HG03520 (cell line): ENCODE measurements at regions not wholly inside any gene's neighbourhood (a gene's known extent, or its start where the extent isn't known, plus 50 kb on each side); places are given as distances from the start of the nearest gene placed in this dataset.
"Not testable (repeated sequence)": the region's sequence is repeated elsewhere in the genome, so short reads cannot be mapped to it uniquely, and the experiment has no call there.

Experiments used
- ATAC-seq: cut with Tn5 transposase; IDR thresholded peaks from one replicate; pipeline ENCODE4 v1.9.1; 2021; ENCODE audit warnings: mild to moderate bottlenecking, moderate library complexity; ENCODE audit not compliant: unreplicated experiment

DNA sequence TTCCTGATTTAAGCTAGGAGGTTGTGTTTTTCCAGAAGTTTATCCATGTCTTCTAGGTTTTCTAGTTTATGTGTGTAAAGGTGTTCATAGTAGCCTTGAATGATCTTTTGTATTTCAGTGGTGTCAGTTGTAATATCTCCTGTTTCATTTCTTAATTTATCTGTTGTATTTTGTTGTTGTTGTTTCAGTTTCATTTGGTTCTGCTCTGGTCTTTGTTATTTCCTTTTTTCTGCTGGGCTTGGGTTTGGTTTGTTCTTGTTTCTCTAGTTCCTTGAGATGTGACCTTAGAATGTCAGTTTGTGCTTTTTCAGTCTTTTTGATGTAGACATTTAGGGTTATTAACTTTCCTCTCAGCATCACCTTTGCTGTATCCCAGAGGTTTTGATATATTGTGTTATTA is 62.8 kb downstream of the SCP2D1 start:
- not testable (repeated sequence) for ATAC-seq

DNA sequence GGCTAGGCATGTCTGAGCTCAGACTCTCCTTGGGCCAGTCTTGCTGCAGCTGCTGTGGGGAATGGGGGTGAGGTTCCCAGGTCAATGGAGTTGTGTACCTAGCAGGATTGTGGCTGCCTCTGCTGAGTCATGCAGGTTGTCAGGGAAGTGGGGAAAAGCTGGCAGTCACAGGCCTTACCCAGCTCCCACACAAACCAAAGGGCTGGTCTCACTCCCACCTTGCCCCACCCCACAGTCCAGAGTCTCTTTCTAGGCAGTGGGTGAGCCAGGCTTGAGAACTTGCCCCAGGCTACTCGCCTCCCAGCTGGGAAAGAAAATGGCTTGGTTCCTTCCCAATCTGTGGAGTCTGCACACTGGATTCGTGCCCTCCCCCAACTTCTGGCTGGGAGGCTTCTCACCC is 65.7 kb downstream of the SCP2D1 start:
- ATAC-seq: no peak

DNA sequence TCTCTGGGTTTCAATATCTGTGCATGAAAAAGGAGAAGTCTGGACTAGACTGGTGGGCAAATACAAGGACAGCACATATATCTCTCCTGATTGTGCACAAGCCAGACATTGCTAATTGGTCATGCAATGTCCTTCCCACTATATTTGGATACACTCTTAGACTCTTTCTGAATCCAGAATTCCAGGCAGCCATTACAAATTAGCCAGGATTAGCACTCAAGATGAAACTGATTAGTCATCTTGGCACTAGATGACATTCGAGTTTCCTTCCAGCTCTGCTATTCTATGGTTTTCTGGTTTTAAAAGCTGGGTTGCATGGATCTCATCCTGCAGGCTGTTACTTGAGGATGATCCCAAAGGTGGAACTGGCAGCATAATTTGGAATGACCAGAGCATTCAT is 73.2 kb downstream of the SCP2D1 start:
- no peak for ATAC-seq

DNA sequence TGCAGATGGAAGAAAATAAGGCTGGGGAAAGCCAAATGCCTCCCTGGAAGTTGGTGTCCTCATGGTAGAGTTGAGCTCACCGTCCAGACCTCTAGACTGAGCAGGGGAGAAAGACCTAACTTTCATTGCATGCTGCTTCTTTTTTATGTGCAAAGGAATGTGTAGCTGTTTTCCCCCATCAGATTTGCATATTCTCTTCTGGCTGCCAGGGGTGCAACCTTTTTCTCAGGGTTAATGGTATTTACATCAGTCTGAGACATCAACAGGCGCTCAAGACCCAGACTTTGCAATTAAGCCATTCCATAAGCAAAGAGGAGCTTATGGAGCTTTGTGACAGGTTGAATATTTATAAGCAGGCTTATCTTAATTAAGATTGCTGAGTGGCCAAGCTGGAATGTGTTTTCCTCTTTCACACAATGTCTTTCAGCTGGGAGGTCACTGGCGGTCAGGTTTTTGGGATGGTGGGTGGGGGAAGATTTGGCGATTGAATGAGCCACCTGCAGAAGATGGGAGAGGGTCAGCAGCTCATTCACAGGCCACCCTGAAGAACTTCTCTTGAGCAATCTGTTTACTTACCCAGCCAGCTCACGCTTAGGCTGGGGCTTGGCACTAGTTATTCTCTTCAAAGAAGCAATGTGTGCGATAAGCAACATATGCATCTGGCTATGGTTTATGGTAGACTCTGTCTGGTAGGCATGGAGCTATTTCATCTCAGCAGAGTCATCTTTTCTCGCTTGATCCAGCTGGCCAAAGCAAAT is 88.6 kb downstream of the SCP2D1 start:
- no peak for ATAC-seq

DNA sequence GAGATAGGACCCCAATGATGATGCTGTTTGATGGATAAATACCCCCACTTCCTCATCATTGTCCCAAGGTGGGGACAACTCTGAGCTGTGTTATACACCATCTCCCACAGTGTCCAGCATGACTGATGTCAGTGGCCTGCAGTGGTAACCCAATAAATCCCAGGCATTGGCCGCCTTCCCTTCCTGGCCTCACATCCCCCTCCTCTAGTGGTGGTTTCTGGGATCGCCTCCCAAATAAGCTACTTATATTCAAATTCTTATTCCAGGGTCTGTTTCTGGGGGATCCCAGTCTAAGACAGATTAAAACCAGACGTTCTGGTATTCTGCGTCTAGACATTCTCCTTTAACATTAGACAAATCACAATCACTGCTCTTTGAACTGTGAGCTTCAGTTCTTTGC is 90.6 kb downstream of the SCP2D1 start:
- no peak for ATAC-seq

DNA sequence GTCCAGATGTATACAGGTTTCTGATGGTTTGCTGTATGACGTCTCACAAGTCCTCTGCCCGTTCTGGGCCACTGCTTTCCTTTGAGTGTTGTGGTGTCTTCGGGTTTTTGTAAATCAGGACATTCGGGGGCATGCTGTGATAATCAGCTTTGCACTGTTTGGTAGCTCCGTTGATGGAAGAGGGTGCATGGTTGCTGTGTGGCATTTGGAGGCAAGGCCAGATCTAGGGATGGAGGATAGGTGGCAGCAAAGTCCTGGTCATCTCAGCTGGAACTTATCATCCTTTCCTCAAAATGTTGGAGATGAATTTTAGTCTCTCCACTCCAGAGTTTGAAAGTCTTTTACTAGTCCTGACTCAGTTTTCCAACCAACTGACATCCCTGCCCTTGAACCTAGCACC is 91.0 kb downstream of the SCP2D1 start:
- ATAC-seq: no peak

DNA sequence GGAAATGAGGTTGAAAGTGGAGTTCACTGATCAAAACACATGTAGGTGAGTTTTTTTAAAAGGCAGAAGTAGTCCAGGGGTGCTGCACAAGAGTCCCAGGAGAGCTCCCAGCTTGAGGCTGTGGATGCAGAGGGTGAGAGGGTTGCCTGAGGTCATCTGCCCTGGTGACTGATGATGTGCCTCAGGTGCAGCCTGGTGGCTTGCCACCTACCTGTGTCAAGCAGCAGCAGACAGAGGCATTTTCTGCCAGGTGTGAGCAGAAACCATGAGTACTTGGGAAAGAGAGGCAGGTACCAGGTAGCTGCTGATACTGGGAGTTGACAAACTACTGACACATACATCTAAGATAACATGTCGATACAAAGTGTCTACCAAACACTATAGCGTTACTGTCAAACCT is 92.5 kb downstream of the SCP2D1 start:
- ATAC-seq: no peak

DNA sequence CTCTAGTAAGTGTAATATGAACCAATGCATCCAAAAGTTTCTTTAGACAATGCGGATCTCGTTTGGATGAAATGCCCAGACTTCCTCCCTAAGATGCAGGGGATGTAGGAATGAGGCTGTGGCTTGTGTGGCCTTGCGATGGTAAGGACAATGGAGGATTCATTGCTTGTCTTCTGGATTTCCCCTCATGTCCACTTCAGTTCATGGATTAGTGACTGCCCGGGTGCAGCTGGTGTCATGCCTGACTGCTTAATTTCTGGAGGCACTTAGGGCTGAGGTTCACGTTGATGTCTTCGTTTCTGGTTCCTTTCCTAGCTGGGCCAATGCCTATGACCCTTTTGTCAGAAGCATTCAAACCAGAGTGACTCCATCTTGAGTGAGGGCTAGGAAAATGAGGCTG is 93.8 kb downstream of the SCP2D1 start:
- no peak for ATAC-seq

DNA sequence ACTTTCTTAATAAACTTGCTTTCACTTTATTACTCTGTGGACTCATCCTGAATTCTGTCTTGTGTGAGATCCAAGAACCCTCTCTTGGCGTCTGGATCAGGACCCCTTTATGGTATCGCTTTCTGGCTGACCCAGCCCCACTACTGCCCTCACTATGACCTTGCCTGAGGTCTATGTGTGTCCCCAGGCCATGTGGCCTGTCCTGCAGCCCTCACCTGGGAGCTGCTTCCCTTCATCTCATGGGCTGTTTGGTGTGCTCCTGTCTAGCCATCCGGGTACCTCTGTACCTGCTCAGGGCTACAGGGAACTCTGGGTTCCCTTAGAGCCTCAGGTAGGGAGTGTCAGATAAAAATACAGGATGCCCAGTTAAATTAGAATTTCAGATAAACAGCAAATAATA is 94.5 kb downstream of the SCP2D1 start:
- ATAC-seq: no peak

DNA sequence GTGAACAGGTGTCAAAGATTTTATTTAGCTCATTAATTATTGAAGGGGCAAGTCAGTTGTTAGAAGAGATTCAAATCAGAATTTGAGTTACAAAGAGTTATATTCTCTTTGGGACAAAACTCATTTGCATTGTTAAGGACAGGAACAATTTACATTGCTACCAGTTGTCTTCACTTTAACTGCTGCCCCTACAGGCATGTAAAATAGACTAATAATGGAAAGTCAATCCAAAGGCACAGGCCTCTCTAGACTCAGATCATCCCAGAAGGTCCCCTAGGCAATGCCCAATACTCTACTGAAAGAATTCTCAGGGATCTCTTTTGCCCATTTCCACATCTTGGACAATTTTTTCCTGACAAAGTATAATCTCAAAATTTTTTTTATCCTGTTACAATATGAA is 95.7 kb downstream of the SCP2D1 start:
- ATAC-seq: no peak

DNA sequence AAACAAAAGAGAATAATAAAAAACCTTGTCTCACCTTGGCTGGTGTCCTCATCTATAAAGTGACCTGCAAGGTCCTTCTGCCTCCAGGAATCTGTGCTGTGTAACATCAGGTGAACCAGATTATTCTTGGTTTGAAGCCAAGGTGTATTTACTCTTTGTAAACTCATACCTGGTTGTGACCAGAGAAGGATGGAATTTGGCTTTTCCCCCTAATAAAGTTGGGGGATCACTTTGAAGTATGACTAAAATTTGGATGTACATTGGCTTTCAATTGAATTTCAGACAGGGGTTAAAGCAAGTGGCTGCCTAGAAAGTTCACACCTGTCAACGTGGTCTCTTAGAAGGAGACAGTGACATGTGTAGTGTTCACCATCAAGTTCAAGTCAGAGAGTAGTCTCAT is 100.1 kb downstream of the SCP2D1 start:
- no peak for ATAC-seq

DNA sequence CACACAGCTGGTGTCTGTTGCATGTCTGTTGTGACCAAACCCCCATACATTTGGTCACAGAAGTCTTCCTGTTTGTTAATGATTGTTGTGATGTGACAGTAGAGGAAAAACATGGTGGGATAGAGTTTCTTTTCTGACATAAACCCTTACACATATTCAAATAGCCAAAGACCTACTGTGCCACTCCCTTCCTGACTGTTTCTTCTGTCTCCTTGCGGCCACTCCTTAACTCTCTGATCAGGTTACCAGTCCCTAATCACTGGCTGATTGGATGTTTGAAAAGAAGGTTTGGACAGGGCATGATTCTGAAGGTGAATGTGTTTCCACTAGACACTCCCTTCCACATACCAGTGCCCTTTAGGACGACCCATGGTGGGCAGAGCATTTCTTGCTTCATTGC is 101.2 kb downstream of the SCP2D1 start:
- ATAC-seq: no peak

DNA sequence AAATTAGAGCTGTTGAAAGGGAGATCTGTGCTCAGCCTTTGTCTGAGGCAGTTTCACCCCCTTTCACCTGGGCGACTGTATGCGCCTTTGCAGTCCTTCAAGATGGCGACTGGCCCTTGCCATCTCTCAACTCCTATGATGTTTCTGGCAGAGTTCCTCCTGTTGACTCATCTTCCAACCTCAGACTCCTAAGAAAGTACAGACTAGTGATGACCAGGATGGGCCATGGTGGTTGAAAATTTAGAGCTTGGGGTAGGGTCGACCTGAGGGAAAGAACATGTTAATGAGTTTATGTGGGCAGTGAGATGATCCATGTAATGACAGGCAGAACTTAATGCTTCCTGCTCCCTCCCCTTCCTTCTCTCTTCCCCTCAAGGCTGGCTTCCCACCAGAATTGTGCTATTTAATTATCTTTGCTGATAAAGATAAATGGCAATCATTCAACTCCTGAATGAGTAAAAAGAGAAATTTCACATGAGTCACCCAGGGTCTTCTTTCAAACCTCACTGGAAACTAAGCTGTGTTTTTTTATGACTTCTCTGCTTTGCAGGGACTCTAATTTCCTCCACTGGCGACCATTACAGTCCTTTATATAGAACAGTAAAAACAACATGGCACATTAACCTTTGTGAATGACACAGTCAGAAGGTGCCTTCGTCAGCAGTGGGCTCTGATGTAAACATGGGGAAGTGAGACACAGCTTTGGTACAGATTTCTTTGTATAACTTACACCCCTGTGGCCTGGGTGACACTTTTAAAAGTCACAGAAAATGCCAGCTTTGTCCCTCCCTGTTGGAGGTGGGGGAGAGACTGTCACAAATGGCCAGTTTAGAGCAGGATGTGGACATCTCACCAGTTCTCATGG is 103.5 kb downstream of the SCP2D1 start:
- ATAC-seq: no peak

DNA sequence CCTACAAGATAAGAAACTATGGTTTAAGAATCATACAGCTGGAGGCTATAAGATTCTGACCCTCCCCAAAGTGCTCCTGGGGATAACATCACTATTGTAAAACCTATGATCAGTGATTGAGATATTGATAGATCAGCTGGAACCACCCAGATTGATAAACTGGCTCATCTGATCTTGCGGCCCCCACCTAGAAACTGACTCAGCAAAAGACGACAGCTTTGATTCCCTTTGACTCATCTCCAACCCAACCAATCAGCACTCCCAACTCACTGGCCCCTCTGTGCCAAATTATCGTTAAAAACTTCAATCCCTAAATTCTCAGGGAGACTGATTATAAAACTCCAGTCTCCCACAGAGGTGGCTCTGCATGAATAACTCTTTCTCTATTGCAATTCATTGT is 106.4 kb downstream of the SCP2D1 start:
- no peak for ATAC-seq

DNA sequence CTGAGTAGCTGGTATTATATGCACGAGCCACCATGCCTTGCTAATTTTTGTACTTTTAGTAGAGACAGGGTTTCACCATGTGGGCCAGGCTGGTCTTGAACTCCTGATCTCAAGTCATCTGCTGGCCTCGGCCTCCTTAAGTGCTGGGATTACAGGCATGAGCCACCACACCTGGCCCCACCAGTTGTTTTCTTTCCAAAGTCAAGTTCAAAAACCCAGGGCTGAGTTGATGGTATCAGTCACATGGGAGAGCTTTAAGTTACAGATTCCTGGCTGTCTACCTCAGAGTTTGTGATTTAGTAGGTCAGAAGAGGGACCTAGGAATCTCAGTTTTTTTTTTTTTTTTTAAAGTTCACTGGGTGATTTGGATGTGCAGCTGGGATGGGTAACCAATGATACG is 107.7 kb downstream of the SCP2D1 start:
- ATAC-seq: no peak

DNA sequence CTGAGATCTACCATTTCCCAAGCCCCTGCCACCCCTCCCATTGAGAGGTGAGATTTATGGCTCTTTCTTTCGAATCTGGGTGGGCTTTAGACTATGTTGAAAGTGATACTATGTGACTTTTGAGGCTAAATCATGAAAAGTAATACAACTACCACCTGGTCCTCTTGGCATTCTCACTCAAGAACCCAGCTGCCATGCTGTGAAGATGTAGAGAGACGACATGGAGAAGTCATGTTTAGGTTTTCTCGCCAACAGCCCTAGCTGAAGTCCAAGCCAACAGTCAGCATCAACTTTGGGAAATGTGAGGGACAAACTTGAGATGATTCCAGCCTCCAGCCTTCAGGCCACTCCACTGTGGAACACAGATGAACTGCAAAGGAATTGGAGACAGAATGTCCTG is 108.7 kb downstream of the SCP2D1 start:
- ATAC-seq: no peak

DNA sequence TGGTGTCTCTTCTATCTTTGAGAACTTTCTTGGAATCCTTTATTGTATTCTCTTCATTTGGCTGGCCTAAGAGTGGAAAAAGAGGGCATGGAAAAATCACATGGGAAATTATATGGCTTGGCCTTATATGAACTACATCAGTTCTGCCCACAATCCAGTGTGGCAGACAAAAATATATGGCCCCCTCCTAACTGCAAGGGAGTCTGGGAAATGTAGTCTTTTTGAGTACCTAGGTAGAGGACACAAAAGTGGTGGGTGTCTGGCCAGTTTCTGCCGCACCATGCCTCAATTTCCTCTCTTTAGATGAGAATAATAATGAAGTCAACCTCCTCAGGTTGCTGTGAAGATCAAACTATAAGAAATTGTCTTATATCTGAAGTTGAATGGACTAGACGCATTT is 109.3 kb downstream of the SCP2D1 start:
- ATAC-seq: no peak

DNA sequence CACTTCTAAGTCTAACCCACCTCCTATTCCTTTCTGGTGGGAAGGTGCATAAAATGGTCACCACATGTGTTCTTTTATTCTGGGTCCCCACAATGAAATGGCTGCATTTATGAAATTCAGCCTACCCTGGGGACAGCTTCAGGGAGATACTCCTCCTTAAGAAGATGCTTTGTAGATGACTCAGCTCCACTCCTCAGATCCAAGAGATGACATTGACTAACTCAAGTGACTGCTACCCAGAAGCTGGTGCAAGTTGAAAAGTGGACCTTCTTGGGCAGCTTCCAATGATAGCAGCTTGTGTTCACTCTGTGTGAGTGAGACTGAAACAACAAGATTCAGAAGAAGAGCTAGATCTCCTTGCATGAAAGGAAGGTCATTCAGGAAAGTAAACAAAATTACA is 113.4 kb downstream of the SCP2D1 start:
- ATAC-seq: no peak

DNA sequence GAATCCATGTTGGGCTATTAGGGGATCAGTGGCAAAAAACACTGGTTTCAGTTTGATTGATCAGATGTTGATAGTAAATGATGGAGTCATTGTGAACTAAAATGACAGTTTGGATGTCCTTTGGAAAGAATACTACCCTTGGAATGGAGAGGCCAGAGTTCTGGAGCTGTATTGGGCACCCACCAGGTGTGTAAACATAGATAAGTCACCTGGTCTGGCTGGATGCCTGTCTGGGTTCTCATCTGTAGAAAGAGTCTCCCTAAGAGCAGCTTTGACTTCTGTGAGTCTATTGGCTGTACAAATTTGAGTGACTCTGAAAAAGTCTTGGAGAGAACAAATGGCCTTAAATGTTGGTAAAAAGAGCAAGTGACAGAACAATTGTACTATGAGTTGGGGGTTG is 115.0 kb downstream of the SCP2D1 start:
- no peak for ATAC-seq

DNA sequence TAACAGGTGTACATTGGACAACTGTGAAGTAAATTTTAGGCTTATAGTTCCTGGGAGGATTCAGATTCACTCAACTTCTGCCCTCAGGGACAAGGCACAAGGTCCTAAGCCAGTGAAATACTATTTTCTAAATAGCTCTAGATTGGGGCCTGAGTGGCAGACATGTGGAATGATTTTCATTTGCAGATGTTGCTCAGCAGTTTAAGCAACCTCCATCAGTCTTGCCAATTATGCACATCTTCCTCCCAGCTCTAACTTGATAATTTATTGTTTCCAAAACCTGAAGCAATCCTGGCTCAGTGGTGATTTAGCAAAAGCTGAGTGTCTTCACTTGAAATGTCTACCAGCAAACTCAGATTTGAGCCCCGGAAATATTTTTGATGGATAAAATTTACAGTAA is 116.2 kb downstream of the SCP2D1 start:
- ATAC-seq: no peak

DNA sequence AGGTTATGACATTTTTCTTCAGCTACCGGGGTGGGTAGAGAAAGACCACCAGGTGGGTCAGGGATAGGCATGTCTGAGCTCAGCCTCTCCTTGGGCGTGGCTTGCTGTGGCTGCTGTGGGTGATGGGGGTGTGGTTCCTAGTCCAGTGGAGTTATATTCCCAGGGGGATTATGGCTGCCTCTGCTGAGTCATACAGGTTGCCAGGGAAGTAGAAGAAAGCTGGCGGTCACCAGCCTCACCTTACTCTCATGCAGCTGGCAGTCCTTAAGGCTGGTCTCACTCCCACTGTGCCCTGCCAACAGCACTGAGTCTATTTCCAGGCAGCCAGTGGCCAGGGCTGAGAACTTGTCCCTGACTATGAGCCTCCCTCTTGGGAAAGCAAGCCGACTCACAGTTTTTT is 130.0 kb downstream of the SCP2D1 start:
- no peak for ATAC-seq

DNA sequence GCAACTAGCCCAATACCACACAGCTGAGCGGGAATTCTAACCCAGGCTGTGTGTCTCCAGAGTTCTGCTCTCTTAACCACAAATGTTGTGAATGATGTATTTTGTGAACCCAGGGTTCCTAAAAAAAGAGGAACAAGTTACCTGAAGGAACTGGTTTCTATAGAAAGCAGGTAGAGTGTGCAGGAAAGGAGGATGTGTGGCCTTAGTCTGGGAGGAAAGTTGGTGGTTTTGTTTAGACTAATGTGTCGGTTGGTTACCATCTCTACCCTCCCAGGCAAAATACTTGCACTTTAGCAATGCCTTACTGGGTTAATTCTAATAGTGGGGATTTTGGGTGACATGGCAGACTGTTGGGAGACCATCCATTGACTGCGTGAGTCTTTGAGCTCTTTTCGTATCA is 143.3 kb downstream of the SCP2D1 start:
- no peak for ATAC-seq
